H7 (cell line): ENCODE measurements at regions not wholly inside any gene's neighbourhood (a gene's known extent, or its start where the extent isn't known, plus 50 kb on each side); places are given as distances from the start of the nearest gene placed in this dataset.

Experiments
- DNase-seq: peaks from one replicate; pipeline ENCODE4 v3.0.0; 2012
- H3K27me3 ChIP-seq: 2 replicates; pipeline ENCODE4 v1.6.0; 2011; ENCODE audit warnings: mild to moderate bottlenecking, low read length; ENCODE audit not compliant: control insufficient read depth, insufficient read depth
- H3K36me3 ChIP-seq: replicated peaks from 2 replicates; pipeline ENCODE4 v1.5.1; 2011; ENCODE audit warnings: low read length; ENCODE audit not compliant: control insufficient read depth, insufficient read depth
- H3K4me3 ChIP-seq: 2 replicates; pipeline ENCODE4 v1.5.1; 2011; ENCODE audit warnings: low read depth, mild to moderate bottlenecking, control low read depth, low read length, moderate library complexity; ENCODE audit not compliant: insufficient read depth

- no peak for DNase-seq
- Histone ChIP-seq H3K4me3 (no peak overlapping the region), H3K27me3 (no peaks in the 10 kb centered on the region), H3K36me3 (no peaks in the 10 kb centered on the region)
Observed at GRCh38 chr3:177528306-177529070, 331.2 kb upstream of the TBL1XR1 start.

- H3K27me3 ChIP-seq, result no peaks in the 10 kb centered on the region
- DNase-seq, result no peak
- H3K36me3 ChIP-seq, result no peaks in the 10 kb centered on the region
- no peak overlapping the region for H3K4me3 ChIP-seq
Observed at GRCh38 chr3:177529071-177529550, 331.8 kb upstream of the TBL1XR1 start.

GRCh38 chr3:177529716-177530335 lies 332.5 kb upstream of the TBL1XR1 start:
- H3K36me3 ChIP-seq, result no peaks in the 10 kb centered on the region
- no peak for DNase-seq
- no peak overlapping the region for H3K4me3 ChIP-seq
- no peaks in the 10 kb centered on the region for H3K27me3 ChIP-seq

GRCh38 chr3:177530908-177531307 lies 333.6 kb upstream of the TBL1XR1 start:
- no peak for DNase-seq
- no peak overlapping the region for H3K4me3 ChIP-seq
- no peaks in the 10 kb centered on the region for H3K36me3 ChIP-seq
- no peaks in the 10 kb centered on the region for H3K27me3 ChIP-seq

GRCh38 chr3:177536873-177537272 lies 339.6 kb upstream of the TBL1XR1 start:
- Histone ChIP-seq H3K36me3 (no peaks in the 10 kb centered on the region), H3K27me3 (no peaks in the 10 kb centered on the region), H3K4me3 (no peak overlapping the region)
- DNase-seq, result no peak

- Histone ChIP-seq H3K36me3 (no peaks in the 10 kb centered on the region), H3K27me3 (no peaks in the 10 kb centered on the region), H3K4me3 (no peak overlapping the region)
- no peak for DNase-seq
Observed at GRCh38 chr3:177537612-177538011, 340.3 kb upstream of the TBL1XR1 start.

- DNase-seq, result peak; percentile 24
- H3K4me3 ChIP-seq, result no peak overlapping the region
- H3K36me3 ChIP-seq, result no peaks in the 10 kb centered on the region
- H3K27me3 ChIP-seq, result no peaks in the 10 kb centered on the region
Observed at GRCh38 chr3:177538048-177538749, 340.9 kb upstream of the TBL1XR1 start.

- no peak for DNase-seq
- Histone ChIP-seq H3K27me3 (no peaks in the 10 kb centered on the region), H3K4me3 (no peak overlapping the region), H3K36me3 (no peaks in the 10 kb centered on the region)
Observed at GRCh38 chr3:177538750-177539730, 341.8 kb upstream of the TBL1XR1 start.

GRCh38 chr3:177541541-177541940 lies 344.3 kb upstream of the TBL1XR1 start:
- no peak for DNase-seq
- Histone ChIP-seq H3K36me3 (no peaks in the 10 kb centered on the region), H3K4me3 (no peak overlapping the region), H3K27me3 (no peaks in the 10 kb centered on the region)

- DNase-seq, result no peak
- Histone ChIP-seq H3K36me3 (no peaks in the 10 kb centered on the region), H3K27me3 (no peaks in the 10 kb centered on the region), H3K4me3 (no peak overlapping the region)
Observed at GRCh38 chr3:177545964-177546363, 348.7 kb upstream of the TBL1XR1 start.

- H3K27me3 ChIP-seq, result no peaks in the 10 kb centered on the region
- DNase-seq, result no peak
- no peaks in the 10 kb centered on the region for H3K36me3 ChIP-seq
- no peak overlapping the region for H3K4me3 ChIP-seq
Observed at GRCh38 chr3:177547711-177548350, 350.5 kb upstream of the TBL1XR1 start.

- H3K4me3 ChIP-seq, result no peak overlapping the region
- DNase-seq, result no peak
- no peaks in the 10 kb centered on the region for H3K27me3 ChIP-seq
- H3K36me3 ChIP-seq, result no peaks in the 10 kb centered on the region
Observed at GRCh38 chr3:177550667-177551066, 353.4 kb upstream of the TBL1XR1 start.

- no peaks in the 10 kb centered on the region for H3K27me3 ChIP-seq
- H3K36me3 ChIP-seq, result no peaks in the 10 kb centered on the region
- H3K4me3 ChIP-seq, result no peak overlapping the region
- DNase-seq, result no peak
Observed at GRCh38 chr3:177551431-177551836, 354.2 kb upstream of the TBL1XR1 start.

- no peak for DNase-seq
- Histone ChIP-seq H3K36me3 (no peaks in the 10 kb centered on the region), H3K4me3 (no peak overlapping the region), H3K27me3 (no peaks in the 10 kb centered on the region)
Observed at GRCh38 chr3:177552051-177552450, 354.8 kb upstream of the TBL1XR1 start.
